PC-3 (cell line): ENCODE measurements at regions not wholly inside any gene's neighbourhood (a gene's known extent, or its start where the extent isn't known, plus 50 kb on each side); places are given as distances from the start of the nearest gene placed in this dataset.
"Not testable (repeated sequence)": the region's sequence is repeated elsewhere in the genome, so short reads cannot be mapped to it uniquely, and the experiment has no call there.

ENCODE experiments used
- ATAC-seq: fragments of 200-7000 bp; cut with Tn5 transposase; 2 replicates; pipeline ENCODE4 v1.9.1; 2020; ENCODE audit warnings: mild to moderate bottlenecking, moderate library complexity
- BruUV-seq: library from RNA; stranded (reverse); fragments of 400-500 nt; replicated peaks from 2 replicates; lab custom pipeline; 2021; lab: Mats Ljungman, UMichigan
- CTCF ChIA-PET: fragments of 300-600 bp; sonication (Branson Sonifier 250); formaldehyde crosslinking; loops from one replicate; lab custom pipeline; 2022; ENCODE audit warnings: antibody characterized with exemption; lab: Charles Lee
- POLR2A ChIA-PET: fragments of 300-600 bp; sonication (Branson Sonifier 250); formaldehyde crosslinking; loops from one replicate; lab custom pipeline; 2022; ENCODE audit warnings: antibody characterized with exemption; ENCODE audit not compliant: unreplicated experiment; lab: Charles Lee
- DNase-seq: peaks from one replicate; pipeline ENCODE4 v3.0.0-alpha.2; 2015
- H2AFZ ChIP-seq: fragments of 300-600 bp; sonication (generic); 2 replicates; pipeline ENCODE4 v1.6.0; 2016; ENCODE audit warnings: antibody characterized with exemption, low read length
- H3F3A ChIP-seq: fragments of 300-600 bp; sonication (generic); one replicate; pipeline ENCODE4 v1.6.0; 2017; ENCODE audit warnings: antibody characterized with exemption, low read length, control low read depth, mild to moderate bottlenecking; ENCODE audit not compliant: unreplicated experiment
- H3K27ac ChIP-seq: fragments of 300-600 bp; sonication (generic); 2 replicates; pipeline ENCODE4 v1.5.1; 2016; ENCODE audit warnings: mild to moderate bottlenecking, low read length
- H3K27me3 ChIP-seq: fragments of 300-600 bp; sonication (generic); 2 replicates; pipeline ENCODE4 v1.6.1; 2016; ENCODE audit warnings: low read length, mixed read lengths
- H3K36me3 ChIP-seq: fragments of 300-600 bp; sonication (generic); 2 replicates; pipeline ENCODE4 v1.6.1; 2016; ENCODE audit warnings: low read depth, mixed run types, low read length, mixed read lengths
- H3K4me1 ChIP-seq: fragments of 300-600 bp; sonication (generic); 2 replicates; pipeline ENCODE4 v1.5.1; 2016; ENCODE audit warnings: low read length; ENCODE audit not compliant: insufficient read depth
- H3K4me2 ChIP-seq: fragments of 300-600 bp; sonication (generic); 2 replicates; pipeline ENCODE4 v1.6.0; 2016; ENCODE audit warnings: low read length
- H3K4me3 ChIP-seq: fragments of 300-600 bp; sonication (generic); 2 replicates; pipeline ENCODE4 v1.5.1; 2016; ENCODE audit warnings: mild to moderate bottlenecking, low read length, mixed read lengths
- H3K79me2 ChIP-seq: fragments of 300-600 bp; sonication (generic); 2 replicates; pipeline ENCODE4 v1.6.1; 2017; ENCODE audit warnings: low read length, mixed read lengths
- H3K9ac ChIP-seq: fragments of 300-600 bp; sonication (generic); 2 replicates; pipeline ENCODE4 v1.6.0; 2016; ENCODE audit warnings: mild to moderate bottlenecking, low read length
- H3K9me2 ChIP-seq: fragments of 300-600 bp; sonication (generic); replicated peaks from 2 replicates; pipeline ENCODE4 v1.6.1; 2016; ENCODE audit warnings: mixed run types, low read length, mixed read lengths
- H3K9me3 ChIP-seq: fragments of 300-600 bp; sonication (generic); 2 replicates; pipeline ENCODE4 v1.6.1; 2016; ENCODE audit warnings: low read length, mixed read lengths
- H4K20me1 ChIP-seq: fragments of 300-600 bp; sonication (generic); 2 replicates; pipeline ENCODE4 v1.6.1; 2016; ENCODE audit warnings: low read length, mixed read lengths
- CTCF ChIP-seq: fragments of 300-600 bp; sonication (generic); conservative IDR thresholded peaks from 2 replicates; pipeline ENCODE4 v1.5.1; 2017; ENCODE audit warnings: antibody characterized with exemption, low read depth, mild to moderate bottlenecking, low read length
- EZH2 ChIP-seq: fragments of 300-600 bp; sonication (generic); IDR thresholded peaks from one replicate; pipeline ENCODE4 v1.6.1; 2017; ENCODE audit warnings: antibody characterized with exemption, mild to moderate bottlenecking, low read length; ENCODE audit not compliant: unreplicated experiment
- EZH2phosphoT487 ChIP-seq: fragments of 300-600 bp; sonication (generic); IDR thresholded peaks from 2 replicates; pipeline ENCODE4 v1.6.1; 2018; ENCODE audit warnings: mild to moderate bottlenecking, antibody characterized with exemption, low read length, borderline replicate concordance
- intact Hi-C: fragments of 100-400 bp; cut with micrococcal nuclease; formaldehyde crosslinking; loops from 2 replicates; pipeline ENCODE4 v1.9.0; 2023

GRCh38 chr13:110045202-110045601 is 258.8 kb upstream of the IRS2 start:
- Histone ChIP-seq H3K79me2 (no peaks in the 10 kb centered on the region), H3K9me3 (no peaks in the 10 kb centered on the region), H3K9ac (no peak overlapping the region), H3K4me3 (no peak overlapping the region), H3K9me2 (no peaks in the 10 kb centered on the region), H3K4me2 (no peak overlapping the region), H4K20me1 (no peaks in the 10 kb centered on the region), H2AFZ (no peak overlapping the region), H3K4me1 (no peaks in the 10 kb centered on the region), H3K27ac (no peak overlapping the region), H3K36me3 (no peaks in the 10 kb centered on the region), H3F3A (no peaks in the 10 kb centered on the region), H3K27me3 (no peaks in the 10 kb centered on the region)
- CTCF ChIA-PET, result no interaction called here
- ATAC-seq (no peak), DNase-seq (no peak)
- no peak for TF ChIP-seq CTCF
- no peak for TF ChIP-seq EZH2
- no peak for TF ChIP-seq EZH2phosphoT487
- intact Hi-C loops, result no loop called here
- POLR2A ChIA-PET, result no interaction called here
- BruUV-seq, result no TSS peak

GRCh38 chr13:110044551-110045111 is 258.2 kb upstream of the IRS2 start:
- CTCF ChIA-PET, result no interaction called here
- no peak for ATAC-seq
- no peak overlapping the region for H3K4me2 ChIP-seq

GRCh38 chr13:110042253-110042950 is 256.0 kb upstream of the IRS2 start:
- no peak for DNase-seq
- no peak for ATAC-seq
- CTCF ChIA-PET, result no interaction called here
- Histone ChIP-seq H3K4me3 (no peak overlapping the region), H3K4me2 (no peak overlapping the region), H3F3A (no peaks in the 10 kb centered on the region), H4K20me1 (no peaks in the 10 kb centered on the region), H3K27me3 (no peaks in the 10 kb centered on the region), H3K27ac (no peak overlapping the region), H3K9ac (no peak overlapping the region), H3K4me1 (no peaks in the 10 kb centered on the region), H3K9me3 (no peaks in the 10 kb centered on the region), H2AFZ (no peak overlapping the region), H3K36me3 (no peaks in the 10 kb centered on the region), H3K9me2 (no peaks in the 10 kb centered on the region), H3K79me2 (no peaks in the 10 kb centered on the region)
- no peak for TF ChIP-seq EZH2
- no peak for TF ChIP-seq EZH2phosphoT487
- TF ChIP-seq CTCF, result no peak
- POLR2A ChIA-PET, result interaction anchor here (0.6 kb wide), 1 partner anchor 771 kb away, joined by 5 read pairs; no protein-coding TSS in a partner anchor
- intact Hi-C loops, result no loop called here
- BruUV-seq, result no TSS peak

More at GRCh38 chr13:110044551-110045111, 258.2 kb upstream of the IRS2 start:
- POLR2A ChIA-PET, result no interaction called here
- Histone ChIP-seq H3F3A (no peaks in the 10 kb centered on the region), H3K36me3 (no peaks in the 10 kb centered on the region), H3K4me1 (no peaks in the 10 kb centered on the region), H4K20me1 (no peaks in the 10 kb centered on the region), H3K9ac (no peak overlapping the region), H3K27ac (no peak overlapping the region), H3K79me2 (no peaks in the 10 kb centered on the region), H3K27me3 (no peaks in the 10 kb centered on the region), H3K4me3 (no peak overlapping the region), H3K9me2 (no peaks in the 10 kb centered on the region), H2AFZ (no peak overlapping the region), H3K9me3 (no peaks in the 10 kb centered on the region)
- no TSS peak for BruUV-seq
- intact Hi-C loops, result no loop called here
- TF ChIP-seq EZH2phosphoT487, result no peak
- TF ChIP-seq EZH2, result no peak
- no peak for DNase-seq

- H3K4me1 ChIP-seq, ATAC-seq, H3K4me2 ChIP-seq, CTCF ChIA-PET, H3K9me2 ChIP-seq, H2AFZ ChIP-seq, H3K27ac ChIP-seq, H3K4me3 ChIP-seq, BruUV-seq, H3K9ac ChIP-seq, H3K79me2 ChIP-seq, H3K27me3 ChIP-seq, POLR2A ChIA-PET, H3K36me3 ChIP-seq, DNase-seq, H4K20me1 ChIP-seq, H3K9me3 ChIP-seq, intact Hi-C loops, H3F3A ChIP-seq: not testable (repeated sequence)
Measured at GRCh38 chr13:110041638-110042037, 255.3 kb upstream of the IRS2 start.
